WTC11 (cell line): ENCODE measurements at regions not wholly inside any gene's neighbourhood (a gene's known extent, or its start where the extent isn't known, plus 50 kb on each side); places are given as distances from the start of the nearest gene placed in this dataset.

ENCODE experiments used
- CREB1 ChIP-seq: sonication (generic); formaldehyde crosslinking; IDR thresholded peaks from 2 replicates; pipeline ENCODE4 v1.8.0; 2023; ENCODE audit warnings: mild to moderate bottlenecking, missing genetic modification reagents
- CTCF ChIP-seq: fragments of 200-600 bp; IDR thresholded peaks from 2 replicates; pipeline ENCODE4 v1.8.0; 2022; ENCODE audit warnings: antibody characterized with exemption
- ETV6 ChIP-seq: sonication (generic); formaldehyde crosslinking; IDR thresholded peaks from 2 replicates; pipeline ENCODE4 v1.8.1; 2022; ENCODE audit warnings: mild to moderate bottlenecking, missing genetic modification reagents
- NR1H2 ChIP-seq: sonication (generic); formaldehyde crosslinking; IDR thresholded peaks from 2 replicates; pipeline ENCODE4 v1.9.0; 2021; ENCODE audit warnings: mild to moderate bottlenecking, moderate library complexity, missing genetic modification reagents
- ZNF232 ChIP-seq: sonication (generic); formaldehyde crosslinking; IDR thresholded peaks from 2 replicates; pipeline ENCODE4 v1.8.0; 2022; ENCODE audit warnings: mild to moderate bottlenecking, missing genetic modification reagents

DNA sequence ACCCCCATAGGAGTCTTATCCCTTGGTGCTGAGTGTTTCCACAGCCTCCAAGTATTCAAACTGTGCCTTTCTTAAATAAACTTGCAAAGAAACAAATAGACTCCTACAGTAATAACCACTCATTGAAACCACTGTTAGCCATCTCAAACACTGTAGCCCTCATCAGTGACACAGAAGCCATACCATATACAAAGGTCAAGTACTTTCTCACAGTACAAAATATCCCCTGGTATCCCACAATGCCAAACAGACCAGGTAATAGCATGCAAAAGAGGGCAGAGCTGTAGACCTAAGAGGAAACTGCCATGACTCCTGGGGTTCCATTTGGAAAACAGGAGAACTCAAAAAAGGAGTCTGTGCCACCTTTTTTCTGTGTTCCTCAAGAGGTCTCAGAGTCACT, 173.8 kb upstream of the PPP1R2C start:
- no peak for TF ChIP-seq CTCF
- TF ChIP-seq ZNF232 (CRISPR knock-in tag) = no peak
- TF ChIP-seq NR1H2 = no peak
- TF ChIP-seq ETV6 (CRISPR knock-in tag) = no peak
- TF ChIP-seq CREB1 = no peak
